Activated CD8-positive, alpha-beta memory T cell treated with anti-CD3 and anti-CD28 coated beads, Interleukin-2, amount 50 U/mL, for 4 hours (primary cell): ENCODE measurements at regions not wholly inside any gene's neighbourhood (a gene's known extent, or its start where the extent isn't known, plus 50 kb on each side); places are given as distances from the start of the nearest gene placed in this dataset.
"Not testable (repeated sequence)": the region's sequence is repeated elsewhere in the genome, so short reads cannot be mapped to it uniquely, and the experiment has no call there.

Experiments used
- DNase-seq: peaks from one replicate; pipeline ENCODE4 v3.0.0-alpha.2; 2020

DNA sequence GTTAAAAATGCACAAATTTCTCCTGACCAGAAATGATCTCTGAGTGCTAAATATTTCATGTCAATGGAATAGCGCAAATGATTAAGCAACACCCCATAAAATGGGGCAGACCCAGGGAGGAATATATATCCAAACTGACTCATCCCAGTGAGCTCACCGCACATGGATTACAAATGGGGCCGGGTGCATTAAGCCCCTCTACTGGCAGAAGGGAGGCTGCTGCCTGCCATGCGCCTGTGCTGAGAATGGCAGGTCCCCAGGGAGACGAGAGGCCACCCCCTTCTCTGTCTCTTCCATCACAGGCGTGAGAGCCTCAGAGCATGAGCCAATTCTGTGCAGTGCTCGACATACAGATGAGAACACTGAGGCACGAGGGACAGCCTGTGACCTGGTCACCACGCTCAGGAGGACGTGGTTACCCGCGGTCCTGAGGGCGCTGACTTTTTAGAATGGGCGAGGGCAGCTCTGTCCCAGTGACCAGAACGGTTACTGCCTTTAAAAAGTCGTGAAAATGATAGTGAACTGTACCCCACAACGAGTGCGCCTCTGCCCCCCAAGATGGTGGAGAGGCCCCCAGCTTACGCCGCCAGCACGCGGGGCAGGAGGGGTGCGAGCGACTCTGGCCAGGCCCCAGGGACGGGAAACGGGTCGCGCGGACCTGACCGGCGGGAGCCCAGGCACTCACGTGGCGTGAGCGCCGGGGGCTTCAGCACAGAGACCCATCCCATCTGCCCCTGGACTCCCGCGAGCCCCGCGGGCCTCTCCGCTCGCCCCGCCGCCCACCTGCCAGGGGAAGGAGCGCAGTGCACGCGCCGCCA lies 130.2 kb upstream of the ALDH3B2 start:
- not testable (repeated sequence) for DNase-seq

- not testable (repeated sequence) for DNase-seq
Observed at GRCh38 chr11:67803519-67803918, 129.1 kb upstream of the ALDH3B2 start.

- not testable (repeated sequence) for DNase-seq
Observed at GRCh38 chr11:67803055-67803454, 128.6 kb upstream of the ALDH3B2 start.

DNA sequence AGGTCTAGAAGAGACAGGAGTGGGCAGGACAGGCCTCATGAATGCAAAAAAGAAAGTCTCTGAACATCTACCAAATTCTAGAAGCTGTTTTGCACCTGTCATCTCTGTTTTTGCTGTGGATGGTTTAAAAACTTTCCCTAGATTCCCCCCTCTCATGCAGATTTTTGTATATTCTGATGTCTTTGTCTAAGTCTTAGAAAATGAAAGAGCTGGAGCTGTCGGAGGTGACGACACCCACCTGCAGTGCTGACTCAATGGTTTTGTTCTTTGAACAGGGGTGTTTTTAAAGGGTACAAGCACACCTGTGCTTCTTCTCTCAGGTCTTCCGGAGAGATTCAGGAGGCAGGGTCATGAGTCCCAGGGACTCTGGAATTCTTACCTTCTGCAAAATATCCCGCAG lies 128.2 kb upstream of the ALDH3B2 start:
- DNase-seq, result not testable (repeated sequence)

DNA sequence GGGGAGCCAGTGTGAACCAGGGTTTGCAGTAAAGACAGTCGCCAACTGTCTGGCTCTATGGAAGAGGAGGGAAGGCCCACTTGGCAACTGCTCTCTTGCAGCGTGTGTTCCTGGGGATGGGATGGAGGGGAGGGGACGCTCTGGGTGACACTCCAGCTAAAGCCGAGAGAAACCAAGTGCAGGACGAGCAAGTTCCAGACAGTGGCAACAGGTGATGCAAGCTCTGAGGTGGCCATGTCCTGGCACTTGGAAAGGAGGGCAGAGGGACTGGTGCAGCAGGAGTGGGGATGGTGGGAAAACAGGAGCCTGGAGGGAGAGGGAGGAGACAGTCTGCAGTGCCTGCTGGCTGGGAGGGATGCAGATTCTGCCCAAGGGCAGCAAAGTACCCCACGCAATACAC lies 127.0 kb upstream of the ALDH3B2 start:
- DNase-seq, result not testable (repeated sequence)

GRCh38 chr11:67800591-67800990 lies 126.2 kb upstream of the ALDH3B2 start:
- not testable (repeated sequence) for DNase-seq

DNA sequence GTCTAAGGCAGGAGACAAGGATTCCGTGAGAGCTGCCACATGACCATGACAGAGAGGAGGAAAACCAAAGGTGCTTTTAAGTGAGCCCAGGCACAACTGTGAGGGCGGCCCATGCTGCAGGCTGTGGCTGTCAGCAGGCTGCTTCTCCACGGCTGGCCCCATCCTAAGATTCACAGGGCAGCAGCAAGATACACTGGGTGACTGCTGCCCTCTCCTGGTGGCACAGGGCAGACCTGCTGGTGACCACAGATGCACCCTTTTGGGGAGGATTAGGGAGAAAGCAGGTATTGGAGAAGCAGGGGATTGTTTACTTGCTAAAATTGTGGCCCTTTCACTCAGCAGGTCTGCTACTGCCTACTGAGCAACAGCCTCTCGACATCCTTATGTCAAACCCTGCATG lies 125.4 kb upstream of the ALDH3B2 start:
- not testable (repeated sequence) for DNase-seq

DNA sequence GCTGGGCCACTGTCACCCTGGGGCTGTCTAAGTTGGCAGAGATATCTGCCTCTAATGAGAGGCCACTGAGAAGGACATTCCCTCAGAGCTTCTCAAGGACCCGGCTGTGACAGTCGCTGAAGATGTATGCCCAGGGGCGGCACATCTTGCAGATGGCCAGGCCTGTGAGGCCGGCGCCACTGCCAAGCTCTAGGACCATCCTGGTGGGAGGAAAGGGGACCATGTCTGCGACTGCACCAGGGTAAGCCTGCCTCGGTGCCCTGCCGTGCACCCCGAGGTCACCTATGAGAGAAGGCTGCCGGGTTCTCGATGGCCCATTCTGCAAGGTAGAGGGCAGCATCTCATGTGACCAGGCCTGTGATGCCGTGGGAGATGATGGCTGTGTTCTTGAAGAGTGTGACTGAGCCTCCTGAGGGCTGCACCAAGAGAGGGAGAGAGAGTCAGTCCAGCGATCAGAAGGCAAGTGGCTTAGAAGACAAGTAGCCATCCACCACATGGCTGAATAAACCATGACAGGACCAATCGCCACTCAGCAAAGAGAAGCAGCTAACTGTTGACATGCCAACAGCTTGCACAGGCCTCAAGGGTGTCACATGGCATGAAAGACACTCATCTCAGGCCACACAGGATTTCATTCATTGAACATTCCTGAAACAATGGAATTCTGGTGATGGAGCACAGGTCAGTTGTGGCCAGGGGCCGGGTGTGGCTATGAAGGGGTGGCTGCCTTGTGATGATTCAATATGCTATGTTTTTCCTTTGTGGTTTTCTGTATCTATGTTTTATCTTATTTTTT lies 123.5 kb upstream of the ALDH3B2 start:
- DNase-seq, result not testable (repeated sequence)

DNA sequence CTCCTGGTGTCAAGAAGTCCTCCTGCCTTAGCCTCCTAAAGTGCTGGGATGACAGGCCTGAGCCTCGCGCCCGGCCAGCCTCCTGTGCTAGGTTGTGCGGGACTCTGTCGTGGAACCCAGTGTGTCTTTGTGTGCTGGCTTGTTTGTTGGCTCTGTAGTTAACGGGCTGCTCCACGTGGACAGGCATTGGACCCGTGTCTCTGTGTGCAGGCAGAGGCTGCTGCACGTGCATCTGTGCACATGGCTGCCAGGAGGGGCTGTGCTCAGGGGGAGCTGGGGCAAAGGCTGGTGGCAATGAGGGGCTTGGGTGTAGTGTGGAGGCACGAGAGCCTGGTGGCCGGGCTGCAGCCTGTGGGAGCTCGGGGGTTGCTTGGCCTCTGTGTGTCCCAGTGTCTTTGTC lies 121.3 kb upstream of the ALDH3B2 start:
- no peak for DNase-seq

- DNase-seq, result not testable (repeated sequence)
Observed at GRCh38 chr11:67793750-67794149, 119.3 kb upstream of the ALDH3B2 start.

GRCh38 chr11:67792273-67792990 lies 118.0 kb upstream of the ALDH3B2 start:
- DNase-seq, result peak; percentile 54

DNA sequence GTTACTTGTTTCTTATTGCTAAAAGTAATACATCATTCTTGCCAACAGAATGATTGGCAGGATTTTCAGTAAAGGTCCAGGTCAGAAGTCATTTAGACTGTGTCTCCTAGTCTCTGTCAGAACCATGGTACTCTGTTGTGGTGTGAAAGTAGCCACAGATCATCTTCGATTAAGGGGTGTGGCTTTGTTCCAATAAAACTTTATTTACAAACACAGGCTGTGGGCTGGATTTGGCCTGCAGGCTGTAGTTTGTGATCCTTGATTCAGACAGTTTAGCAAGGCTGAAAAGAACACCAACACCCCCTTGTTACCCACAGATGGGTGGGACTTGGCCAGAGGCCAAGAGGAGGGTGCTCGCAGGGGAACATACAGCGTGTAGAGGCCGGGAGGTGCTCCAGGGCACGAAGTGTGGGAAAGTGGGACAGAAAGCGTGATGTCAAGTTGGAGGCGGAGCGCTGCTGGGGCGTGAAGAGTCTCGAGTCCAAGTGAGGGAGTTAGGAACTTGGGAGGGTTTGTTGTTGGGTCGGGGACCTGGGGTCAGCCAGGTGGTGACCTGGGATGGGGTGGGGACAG lies 117.3 kb upstream of the ALDH3B2 start:
- DNase-seq, result not testable (repeated sequence)

- not testable (repeated sequence) for DNase-seq
Observed at GRCh38 chr11:67788341-67788695, 113.9 kb upstream of the ALDH3B2 start.

- DNase-seq, result not testable (repeated sequence)
Observed at GRCh38 chr11:67787681-67788340, 113.4 kb upstream of the ALDH3B2 start.

DNA sequence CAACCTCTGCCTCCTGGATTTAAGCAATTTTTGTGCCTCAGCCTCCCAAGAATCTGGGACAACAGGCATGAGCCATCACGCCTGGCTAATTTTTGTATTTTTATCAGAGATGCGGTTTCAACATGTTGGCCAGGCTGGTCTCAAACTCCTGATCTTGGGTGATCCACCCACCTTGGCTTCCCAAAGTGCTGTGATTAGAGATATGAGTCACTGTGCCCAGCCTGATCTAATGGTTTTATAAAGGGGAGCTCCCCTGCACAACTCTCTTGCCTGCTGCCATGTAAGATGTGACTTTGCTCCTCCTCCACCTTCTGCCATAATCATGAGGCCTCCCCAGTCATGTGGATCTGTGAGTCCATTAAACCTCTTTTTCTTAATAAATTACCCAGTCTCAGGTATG lies 107.5 kb upstream of the ALDH3B2 start:
- DNase-seq, result not testable (repeated sequence)

- not testable (repeated sequence) for DNase-seq
Observed at GRCh38 chr11:67781506-67781905, 107.1 kb upstream of the ALDH3B2 start.

GRCh38 chr11:67780056-67780455 lies 105.6 kb upstream of the ALDH3B2 start:
- no peak for DNase-seq

GRCh38 chr11:67779189-67779875 lies 104.9 kb upstream of the ALDH3B2 start:
- not testable (repeated sequence) for DNase-seq

DNA sequence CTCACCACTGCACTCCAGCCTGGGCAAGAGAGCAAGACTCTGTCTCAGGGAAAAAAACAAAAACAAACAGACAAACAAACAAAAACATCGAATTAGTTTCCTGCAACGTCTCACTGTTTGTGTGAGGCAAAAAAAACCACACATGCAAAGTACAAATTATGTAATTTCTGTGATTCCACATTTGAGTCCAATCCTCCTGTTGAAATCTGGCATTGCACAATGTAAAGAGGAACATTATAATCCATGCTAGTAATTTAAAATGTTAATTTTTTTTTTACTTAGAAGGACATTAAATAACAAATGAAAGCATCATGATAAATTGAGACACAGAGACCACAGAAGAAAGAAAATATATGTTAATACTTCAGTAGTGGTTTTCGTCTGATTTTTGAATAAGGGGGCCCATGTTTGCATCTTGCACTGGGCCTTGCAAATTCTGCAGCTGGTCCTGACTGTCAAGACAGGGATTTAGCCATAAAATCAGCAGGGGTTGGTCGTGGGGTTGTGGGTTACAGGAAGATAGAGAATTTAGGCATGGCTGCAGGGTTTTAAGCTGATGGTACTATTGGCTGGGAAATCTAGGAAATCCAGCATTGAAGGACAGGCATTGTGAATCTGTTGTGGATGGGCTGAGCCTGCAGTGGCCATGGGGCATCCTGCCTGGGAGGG lies 102.6 kb upstream of the ALDH3B2 start:
- DNase-seq, result no peak

- DNase-seq, result not testable (repeated sequence)
Observed at GRCh38 chr11:67774175-67774574, 99.8 kb upstream of the ALDH3B2 start.
